ENCODE measurements at regions not wholly inside any gene's neighbourhood (a gene's known extent, or its start where the extent isn't known, plus 50 kb on each side); places are given as distances from the start of the nearest gene placed in this dataset.

DNA sequence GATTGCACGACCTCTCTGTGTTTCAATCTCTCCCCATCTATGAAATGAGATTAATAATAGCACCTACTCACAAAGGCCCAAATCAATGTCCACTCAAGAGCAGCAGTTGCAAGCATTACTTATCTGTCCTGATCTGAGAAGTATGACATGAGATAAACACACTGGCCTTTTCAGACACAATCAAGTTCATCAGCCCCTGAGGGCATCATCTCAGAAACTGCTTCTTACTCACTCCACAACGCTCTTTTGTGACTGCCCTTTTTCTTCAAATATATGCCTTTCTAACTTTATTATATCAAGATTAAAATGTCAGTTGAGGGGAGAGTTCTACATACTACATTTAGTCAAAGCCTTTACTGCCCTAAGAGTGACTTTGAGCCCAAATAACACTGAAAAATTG, 371.9 kb upstream of the SPAG17 start:
- TF ChIP-seq POLR2AphosphoS5 (IDR thresholded peaks at IDR 0.05; ENCODE audit: low read depth, low read length) (no peak), TAF1 (IDR thresholded peaks at IDR 0.05; ENCODE audit: borderline replicate concordance, insufficient read depth, low read length) (no peak)
